ENCODE measurements at regions not wholly inside any gene's neighbourhood (a gene's known extent, or its start where the extent isn't known, plus 50 kb on each side); places are given as distances from the start of the nearest gene placed in this dataset.

DNA sequence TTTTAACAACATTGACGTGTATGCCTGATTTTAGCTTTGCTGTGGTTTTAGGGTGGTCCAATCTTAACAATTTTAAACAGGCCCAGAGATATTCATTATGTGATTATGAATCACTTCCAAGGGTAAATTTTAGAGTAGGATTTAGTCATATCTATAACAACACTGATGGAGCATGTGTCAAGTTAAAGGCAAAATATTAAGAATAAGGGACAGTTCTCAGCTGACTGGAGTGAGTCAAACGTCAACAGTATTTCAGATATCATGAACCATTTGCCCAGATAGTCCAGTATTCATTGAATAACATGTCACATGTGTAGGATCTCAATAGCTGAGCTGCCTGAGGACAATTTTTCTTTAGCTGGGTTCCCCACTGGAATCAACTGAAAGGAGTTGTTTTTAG, 61.3 kb upstream of the VCX2 start:
- no peak for DNase-seq (ENCODE audit: low spot score)

DNA sequence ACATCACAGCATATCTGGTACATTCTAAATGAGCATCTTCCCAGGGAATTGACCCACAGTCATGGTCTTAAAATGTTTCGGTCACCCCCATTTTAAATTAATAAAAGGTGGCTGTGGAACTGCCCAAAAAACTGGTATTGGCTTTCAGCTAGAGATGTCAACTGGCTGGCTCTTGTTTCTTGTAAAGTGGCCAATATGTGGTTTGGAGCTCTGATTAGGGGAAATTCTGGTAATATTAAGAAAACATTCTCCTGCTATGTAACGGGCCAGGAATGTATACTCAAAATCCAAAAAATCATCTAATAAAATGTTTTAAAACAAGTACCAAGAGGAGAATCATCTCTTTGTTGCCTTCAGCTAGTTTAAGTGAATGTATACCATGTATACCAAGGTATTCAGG, 62.0 kb upstream of the VCX2 start:
- no peak for DNase-seq (ENCODE audit: low spot score)

DNA sequence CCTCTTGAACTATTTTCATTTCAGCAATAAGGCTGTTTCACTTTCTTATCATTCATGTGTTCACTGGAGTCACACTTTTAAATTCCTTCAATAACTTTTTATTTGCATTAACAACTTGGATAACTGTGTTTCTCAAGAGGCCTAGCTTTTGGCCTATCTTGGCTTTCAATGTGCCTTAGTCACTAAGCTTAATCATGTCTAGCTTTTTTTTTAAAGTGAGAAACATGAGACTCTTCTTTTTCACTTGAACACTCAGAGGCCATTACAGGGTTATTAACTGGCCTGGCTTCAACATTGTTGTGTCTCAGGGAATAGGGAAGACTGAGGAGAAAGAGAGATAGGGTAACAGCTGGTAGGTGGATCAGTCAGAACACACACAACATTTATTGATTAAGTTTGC, 64.0 kb upstream of the VCX2 start:
- no peak for DNase-seq (ENCODE audit: low spot score)

DNA sequence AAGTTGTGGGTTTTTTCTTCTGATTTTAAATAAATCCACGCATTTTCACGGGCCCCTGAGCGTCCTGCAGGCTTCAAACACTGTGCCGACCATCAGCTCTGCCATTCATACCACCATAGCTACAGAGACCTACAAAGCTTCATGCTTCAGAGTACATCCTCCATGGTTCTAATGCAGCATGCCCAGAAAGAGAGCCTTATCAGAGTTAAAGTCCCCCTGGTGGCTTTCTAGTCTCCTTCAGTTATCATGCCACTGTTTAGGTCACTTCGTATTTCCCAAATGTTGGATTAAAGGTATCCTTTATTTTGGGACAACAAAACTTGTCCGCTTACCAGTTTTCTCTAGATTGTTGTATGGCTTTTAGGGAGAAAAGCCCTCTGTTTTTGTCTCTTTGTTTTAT, 66.7 kb upstream of the VCX2 start:
- DNase-seq (ENCODE audit: low spot score): no peak

DNA sequence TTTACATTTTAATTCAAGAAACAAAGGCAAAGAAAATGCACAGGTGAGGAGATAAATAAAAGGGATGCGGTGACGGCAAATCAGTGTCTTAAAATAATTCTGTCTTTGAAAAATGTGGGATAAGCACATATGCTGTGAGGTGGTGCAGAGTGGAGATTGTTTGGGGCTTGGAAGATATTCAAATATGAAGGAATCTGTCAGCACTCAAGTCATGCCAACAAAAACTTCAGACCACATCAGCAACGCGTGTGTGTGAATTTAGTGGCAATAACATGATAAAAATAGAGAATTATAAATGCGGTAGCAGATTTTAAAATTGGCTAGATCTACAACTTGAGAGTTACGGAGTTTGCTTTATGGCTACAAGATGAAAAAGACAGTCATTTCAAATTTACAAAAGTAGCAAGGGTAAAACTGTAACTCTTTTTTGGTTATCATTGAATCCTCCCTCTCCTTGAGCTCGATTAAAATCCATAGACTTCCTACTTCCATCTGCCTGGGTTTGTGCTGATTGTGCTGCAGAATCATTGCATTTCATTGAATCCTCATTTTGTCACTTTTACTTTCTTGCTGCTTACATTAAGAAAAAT, 71.5 kb upstream of the VCX2 start:
- DNase-seq (ENCODE audit: low spot score): no peak

DNA sequence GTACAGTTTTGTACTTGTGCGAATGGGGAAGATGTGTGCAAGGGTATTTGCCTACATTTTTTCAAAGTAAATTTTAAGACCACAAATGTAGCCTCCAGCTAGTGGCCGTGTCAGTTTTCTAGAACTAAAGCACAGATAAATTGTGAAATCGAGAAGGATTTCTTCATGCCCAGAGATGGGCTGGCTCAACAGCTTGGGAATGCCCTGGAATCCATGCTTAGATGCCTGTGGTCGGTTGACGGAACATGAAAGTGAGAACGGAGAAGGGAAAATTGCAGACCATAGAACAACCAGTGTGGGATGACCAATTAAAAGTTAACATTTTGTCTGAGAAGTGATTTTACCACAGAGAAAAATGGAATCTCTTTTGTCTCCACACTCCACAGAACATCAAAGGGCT, 73.2 kb upstream of the VCX2 start:
- no peak for DNase-seq (ENCODE audit: low spot score)

DNA sequence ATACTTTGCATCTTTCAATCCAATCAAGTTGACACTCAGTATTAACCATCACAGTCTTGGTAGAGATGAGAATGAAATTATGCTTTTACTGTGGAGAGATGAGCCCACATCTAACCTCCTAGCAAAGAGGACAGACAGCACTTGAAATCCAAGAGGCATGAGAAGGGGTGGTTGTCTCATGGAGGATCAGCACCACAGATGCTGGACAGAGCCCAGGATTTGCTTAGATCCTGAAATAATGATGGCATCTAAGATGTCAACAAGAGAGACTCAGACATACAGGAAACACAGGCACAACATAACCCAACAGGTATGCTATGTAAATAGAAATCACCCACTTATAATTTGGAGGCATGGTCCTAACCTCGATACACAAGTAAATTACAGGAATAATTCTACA, 74.3 kb upstream of the VCX2 start:
- no peak for DNase-seq (ENCODE audit: low spot score)

DNA sequence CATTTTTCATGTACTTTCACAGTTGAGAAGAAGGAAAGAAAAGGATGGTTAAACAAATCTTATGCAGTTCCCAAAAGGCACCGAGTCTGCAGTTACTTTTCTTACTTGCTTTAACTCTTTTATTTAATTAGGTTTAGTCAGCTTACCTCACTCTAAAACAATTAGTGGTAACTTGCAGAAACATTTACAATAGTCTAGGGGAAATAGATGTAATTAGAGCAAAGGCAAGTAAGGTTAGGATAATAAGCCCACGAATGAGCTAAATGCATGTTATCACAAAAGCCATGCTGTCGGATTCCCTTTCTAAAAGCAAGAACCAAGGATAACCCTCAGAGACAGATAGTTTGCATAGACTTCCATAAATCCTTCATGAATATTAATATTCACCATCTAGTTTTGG, 82.0 kb upstream of the VCX2 start:
- no peak for DNase-seq (ENCODE audit: low spot score)

DNA sequence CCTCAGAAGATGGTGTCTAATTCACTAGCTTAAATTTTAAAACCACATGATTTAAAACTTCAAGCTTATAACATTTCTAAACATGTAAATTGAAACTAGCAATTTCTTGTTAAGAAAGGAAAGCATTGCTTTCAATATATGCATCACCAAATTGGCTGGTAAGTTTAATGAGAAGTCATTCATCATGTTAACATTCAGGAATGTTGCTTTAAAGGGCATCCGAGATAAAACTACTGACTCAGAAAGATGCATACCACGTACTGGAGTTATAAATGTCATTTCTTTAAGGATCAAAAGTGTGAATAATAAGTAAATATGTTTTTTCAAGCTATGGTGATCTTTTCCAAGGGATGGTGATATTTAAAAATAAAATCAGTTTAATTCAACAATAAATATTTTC, 83.3 kb upstream of the VCX2 start:
- no peak for DNase-seq (ENCODE audit: low spot score)

DNA sequence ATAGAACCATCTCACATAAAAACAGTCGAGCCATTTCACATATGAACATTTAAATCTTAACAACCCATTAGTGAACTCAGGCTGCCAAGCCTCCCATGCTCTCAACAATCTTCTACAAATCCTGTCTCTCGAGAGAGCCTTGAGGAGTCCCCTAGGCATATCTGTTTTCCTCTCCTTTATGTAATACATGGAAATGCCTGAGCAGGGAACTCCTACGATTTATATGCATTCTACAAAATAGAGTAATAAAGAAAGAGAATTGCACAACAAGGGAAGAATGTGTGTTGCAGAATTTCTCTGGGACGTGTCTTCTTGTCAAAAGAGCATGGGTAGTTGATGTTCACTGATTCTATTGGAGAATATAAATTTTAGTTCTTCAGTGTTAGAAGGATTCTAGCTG, 101.8 kb upstream of the VCX2 start:
- DNase-seq (ENCODE audit: low spot score): no peak

DNA sequence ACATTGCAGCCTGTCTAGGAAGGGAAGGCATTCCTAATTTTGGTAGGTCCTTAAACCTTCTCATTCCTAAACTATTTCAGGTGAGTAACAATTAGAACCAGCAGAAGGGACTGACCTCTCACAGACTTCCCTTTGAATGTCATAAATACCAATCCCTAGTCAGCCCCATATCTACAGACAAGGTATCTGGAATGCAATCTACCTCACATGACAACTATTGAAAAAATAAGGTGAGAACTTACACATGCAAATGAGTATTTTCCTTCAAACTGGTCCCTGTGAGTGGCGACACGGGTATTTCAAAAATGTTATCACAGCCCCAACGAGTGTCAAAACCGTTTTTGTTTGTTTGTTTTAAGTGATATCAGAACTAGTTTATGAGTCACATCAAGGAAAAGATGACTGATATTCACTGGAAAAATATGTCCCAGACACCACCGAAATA, 102.4 kb upstream of the VCX2 start:
- DNase-seq (ENCODE audit: low spot score): no peak

DNA sequence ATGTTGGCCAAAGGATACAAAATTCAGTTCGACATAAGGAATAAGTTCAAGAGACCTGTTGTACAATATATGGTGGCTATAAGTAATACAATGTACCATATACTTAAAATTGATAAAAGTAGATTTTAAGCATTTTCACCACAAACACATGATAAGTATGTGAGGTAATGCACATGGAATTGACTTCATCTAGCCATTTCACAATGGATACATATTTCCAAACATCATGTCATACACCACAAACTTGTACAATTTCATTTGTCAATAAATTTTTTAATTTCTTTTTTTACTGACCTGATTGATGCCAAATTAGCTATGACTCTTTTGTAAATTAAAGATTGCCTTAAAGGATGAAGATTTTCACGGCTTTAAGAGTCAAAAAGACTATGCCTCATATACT, 103.1 kb upstream of the VCX2 start:
- no peak for DNase-seq (ENCODE audit: low spot score)

DNA sequence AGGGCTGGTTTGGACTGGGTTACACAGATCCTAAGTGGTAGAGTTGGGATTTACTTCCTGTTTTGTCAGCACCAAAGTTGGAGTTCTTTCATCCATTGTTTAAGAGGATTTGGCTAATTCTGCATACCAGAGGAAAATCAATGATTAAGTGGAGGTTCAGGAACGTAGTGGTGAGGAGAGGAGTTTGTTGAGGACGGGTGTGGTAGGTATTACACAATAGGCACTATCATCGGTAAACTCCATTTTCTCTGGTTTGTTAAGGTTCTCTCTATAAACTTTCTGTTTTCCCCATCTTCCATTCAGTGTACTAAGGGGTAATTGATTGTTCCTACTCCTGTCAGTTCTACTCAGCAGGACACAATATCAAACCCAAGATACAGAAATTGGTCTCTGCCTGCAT, 107.5 kb upstream of the VCX2 start:
- DNase-seq (ENCODE audit: low spot score): no peak

DNA sequence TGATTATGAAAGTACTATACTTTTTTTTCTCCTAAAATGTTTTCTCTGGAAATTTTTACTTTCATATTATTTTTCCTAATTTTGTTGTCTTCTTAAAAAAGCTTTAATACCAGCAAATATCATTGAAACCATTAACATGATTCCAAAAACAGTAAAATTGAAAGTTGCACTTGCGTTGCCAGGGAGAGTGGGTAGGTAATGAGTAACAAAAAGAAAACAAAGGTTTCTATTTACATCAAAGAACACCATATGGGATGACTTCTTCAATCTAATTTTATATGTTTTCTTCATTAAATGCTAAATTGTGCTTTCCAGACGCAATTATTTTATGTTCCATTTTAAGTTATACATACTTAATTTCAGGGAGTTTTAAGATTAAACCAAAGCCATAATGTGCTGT, 108.3 kb upstream of the VCX2 start:
- no peak for DNase-seq (ENCODE audit: low spot score)

DNA sequence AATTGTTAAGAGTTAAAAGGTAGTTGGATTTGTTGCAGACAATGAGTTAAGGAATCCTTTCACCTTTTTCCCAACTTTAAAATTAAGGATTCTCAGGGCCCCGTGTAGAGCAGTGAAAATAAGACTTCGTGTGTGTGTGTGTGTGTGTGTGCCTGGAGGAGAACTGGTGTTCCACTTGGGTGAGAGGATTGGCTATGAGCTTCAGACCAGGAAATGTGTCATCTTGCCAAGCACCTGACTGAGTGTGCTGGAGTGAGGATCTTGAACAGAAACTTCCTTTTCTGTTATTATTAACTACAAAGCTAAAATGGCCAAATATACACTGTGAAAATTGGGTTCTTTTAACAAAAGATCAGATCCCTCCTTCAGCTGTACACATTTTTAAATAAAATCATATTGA, 113.1 kb upstream of the VCX2 start:
- DNase-seq (ENCODE audit: low spot score): no peak

DNA sequence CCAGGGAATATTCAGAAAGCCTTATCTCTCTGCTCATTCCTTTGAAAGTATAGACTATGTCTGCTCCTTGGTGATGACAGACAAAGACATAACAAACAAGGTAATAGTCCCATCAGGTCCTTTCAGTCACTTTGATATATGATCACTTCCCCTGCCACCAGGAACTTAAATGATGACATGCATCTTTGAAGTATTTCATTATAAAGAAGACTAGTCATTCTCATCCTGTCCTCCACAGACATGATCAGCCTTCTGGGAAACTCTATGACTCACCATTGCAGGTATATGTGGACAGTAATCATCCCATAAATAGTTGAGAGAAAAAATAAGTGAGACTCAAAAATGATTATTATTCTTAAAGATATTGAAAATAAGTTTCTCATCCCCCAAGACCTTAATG, 117.5 kb upstream of the VCX2 start:
- no peak for DNase-seq (ENCODE audit: low spot score)

DNA sequence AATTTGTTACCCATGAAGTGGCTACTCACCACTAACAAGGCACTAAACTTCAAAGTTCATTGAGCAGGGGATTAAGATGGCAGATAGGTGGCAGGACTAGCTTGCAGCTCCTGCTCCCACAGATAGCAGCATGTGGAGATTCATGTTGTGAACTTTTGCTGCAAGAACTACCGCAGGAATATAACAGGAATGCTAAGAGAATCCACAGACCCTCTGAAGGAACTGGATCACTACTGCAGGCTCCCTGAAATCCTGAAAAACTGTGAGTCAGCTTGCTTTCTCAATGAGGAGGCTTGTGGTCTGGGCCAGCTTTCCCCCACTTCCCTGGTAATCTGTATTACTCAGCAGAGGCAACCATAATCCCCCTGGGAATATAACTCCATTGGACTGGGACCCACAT, 118.5 kb upstream of the VCX2 start:
- DNase-seq (ENCODE audit: low spot score): no peak

DNA sequence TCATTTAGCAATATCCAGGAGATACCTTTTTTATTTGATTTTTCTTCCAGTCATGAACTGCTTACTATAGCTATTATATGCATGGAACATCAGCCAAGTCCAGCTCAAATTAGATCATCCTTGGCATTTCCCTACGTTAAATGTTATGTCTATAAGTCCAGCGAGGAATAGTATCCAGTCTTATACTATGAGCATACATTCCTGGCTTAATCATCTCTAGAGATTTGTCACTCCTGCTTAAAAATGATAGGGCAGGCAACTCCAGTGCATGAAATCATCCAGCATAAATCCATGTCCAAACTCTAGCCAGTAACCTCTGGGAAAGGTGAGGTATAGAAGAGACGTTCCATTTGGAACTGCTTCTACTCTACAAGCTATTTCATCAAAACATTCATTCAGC, 126.7 kb upstream of the VCX2 start:
- no peak for DNase-seq (ENCODE audit: low spot score)

DNA sequence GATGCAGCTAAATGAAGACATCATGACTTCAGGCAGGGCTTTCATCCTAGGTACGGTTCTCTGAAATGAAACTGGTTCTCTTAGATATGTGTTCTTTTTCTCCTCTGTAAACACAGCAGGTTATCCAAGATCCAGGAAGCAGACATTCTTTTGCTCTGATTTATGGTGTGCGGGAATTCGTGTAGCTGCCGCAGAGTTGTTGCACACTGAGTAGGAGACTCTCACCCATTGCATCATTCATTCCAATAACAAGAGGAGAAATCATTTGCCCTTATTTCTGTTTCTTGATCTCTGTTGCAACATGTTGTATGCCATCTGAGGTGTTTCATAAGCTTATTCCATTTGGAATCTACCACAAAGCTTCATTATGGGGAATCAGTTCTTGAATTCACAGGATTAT, 133.6 kb upstream of the VCX2 start:
- no peak for DNase-seq (ENCODE audit: low spot score)

DNA sequence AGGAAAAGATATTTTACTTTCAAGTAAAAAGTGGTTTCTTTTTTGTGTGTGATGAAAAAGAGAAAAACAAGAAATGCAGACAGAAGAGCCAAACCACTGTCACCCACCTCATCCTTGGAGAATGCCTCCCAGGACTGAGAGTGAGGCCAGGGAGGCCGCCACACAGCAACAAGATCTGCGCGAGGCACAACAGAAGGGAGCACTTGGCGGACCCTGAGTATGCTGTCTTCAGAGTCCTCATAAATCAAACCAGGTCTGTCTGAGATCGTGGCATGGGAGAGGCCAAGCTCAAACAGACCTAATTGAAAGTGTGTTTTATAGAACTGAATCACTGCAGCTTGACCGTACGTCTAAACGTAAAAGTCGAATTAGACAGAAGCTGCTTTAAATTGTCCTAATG, 134.3 kb upstream of the VCX2 start:
- DNase-seq (ENCODE audit: low spot score): no peak

DNA sequence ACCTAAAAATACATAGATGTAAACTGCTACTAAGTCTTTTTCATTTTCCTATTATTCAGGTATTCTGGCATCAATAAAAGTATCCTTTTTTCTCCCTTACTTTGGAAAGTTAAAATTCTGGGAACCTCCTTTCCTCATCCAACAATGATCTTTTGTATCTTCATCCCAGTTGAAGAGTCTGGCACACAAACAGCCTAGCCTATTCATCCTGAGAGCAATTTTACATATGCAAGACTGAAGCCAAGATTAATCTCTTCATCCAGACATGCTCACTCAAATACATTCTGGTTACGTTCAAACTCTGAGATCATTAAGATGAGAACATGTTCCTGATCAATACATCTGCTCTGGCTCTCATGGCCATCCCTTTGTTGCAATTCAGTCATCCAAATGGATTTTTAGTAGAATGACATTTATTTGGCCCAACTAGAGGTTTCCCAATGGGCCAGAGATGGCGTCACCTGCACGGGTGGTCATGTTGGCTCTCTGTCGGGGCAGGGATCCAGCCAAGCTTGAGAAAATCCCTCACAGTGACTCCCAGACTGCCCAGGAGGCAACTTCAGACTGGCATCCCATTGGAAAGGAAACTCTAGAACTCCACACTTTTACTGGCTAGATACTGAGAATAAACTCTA, 135.3 kb upstream of the VCX2 start:
- no peak for DNase-seq (ENCODE audit: low spot score)

DNA sequence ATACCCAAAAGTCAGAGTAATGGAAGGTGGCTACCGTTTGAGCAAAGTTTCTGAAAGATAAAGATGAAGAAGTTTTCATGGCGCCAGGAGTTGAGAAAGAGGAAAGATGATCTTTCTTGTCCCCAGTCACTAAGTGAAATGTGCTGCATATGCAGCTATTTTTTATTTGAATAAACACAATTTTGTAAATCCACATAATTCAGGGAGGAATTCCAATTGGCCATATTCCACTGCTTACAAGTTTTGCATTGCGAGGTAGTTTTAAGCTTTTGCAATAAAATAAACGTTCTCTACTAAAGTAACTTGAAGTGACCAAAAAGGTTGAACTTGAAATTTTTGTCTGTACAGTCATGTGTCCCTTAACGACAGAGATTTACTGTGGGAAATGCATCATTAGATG, 139.3 kb upstream of the VCX2 start:
- no peak for DNase-seq (ENCODE audit: low spot score)

DNA sequence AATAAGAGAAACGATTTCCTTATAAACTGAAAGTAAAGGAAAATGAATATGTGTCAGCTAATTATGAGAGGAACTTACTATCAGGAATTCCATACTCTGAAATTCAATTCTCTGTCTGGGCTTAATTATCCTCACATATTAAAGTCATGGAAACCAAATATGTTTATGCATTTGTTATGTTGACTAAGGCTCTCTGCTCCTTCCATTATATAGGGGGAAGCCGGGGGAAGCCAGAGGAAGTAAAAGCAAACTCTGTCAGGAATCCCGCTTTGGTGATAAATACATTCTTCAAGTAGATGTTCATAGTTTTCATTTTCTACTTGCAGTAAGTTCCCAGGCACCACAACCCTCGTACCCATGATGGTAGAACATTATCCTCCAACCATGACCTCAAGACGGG, 142.8 kb upstream of the VCX2 start:
- no peak for DNase-seq (ENCODE audit: low spot score)

DNA sequence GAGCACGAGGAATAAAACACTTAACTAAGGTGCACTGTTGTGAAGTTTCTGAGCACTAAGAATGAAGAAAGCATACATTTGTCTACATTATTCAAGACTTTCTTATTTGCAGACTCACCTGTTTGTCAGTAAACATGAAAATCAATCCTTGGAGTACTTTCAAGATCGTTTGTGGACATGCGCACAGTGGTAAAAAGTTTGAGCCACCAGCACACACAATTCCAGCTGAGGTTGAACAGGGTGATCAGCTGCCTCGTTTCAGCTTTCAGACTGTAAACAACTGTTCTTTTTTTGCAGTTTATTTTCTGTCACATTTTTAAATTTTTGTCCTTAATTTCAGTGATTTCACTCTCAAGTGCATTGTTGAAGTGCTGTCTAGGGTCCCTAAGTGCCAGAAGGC, 143.8 kb upstream of the VCX2 start:
- DNase-seq (ENCODE audit: low spot score): no peak

DNA sequence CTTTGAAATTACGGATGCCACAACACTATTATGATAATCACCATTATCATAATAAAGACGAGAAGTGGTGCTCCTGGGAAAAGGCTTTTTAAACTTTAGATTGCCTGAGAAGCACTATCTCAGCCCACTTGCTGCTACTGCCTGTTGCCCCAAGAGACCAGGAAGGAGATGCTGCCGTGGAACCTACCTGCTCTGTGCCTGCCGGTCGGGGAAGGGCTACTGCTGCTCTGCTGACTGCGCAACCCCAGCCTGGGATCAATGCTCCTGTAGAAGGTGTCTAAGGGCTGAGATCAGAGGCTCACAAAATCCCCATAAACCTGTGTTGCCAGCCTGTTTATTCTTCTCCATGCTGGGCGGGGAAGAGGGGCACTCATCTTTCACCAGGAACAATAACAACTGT, 145.3 kb upstream of the VCX3B start:
- DNase-seq (ENCODE audit: low spot score): no peak
